Stimulated activated CD8-positive, alpha-beta memory T cell treated with anti-CD3 and anti-CD28 coated beads, Interleukin-4, amount 100 ng/mL, for 1 hour (primary cell): ENCODE measurements at regions not wholly inside any gene's neighbourhood (a gene's known extent, or its start where the extent isn't known, plus 50 kb on each side); places are given as distances from the start of the nearest gene placed in this dataset.

ENCODE experiments used
- DNase-seq, 2 donors: peaks; one replicate each; pipeline ENCODE4 v3.0.0-alpha.2; 2020; ENCODE audit warnings: low read depth in 2 of 2, low spot score in 1 of 2

- DNase-seq, result no peak
Observed at GRCh38 chr22:27456696-27457503, 344.7 kb downstream of the MN1 start.

GRCh38 chr22:27459999-27460398 is 341.6 kb downstream of the MN1 start:
- no peak for DNase-seq

GRCh38 chr22:27460591-27461347 is 340.8 kb downstream of the MN1 start:
- DNase-seq, result no peak

GRCh38 chr22:27461470-27461869 is 340.1 kb downstream of the MN1 start:
- DNase-seq, result no peak

GRCh38 chr22:27462190-27462589 is 339.4 kb downstream of the MN1 start:
- DNase-seq, result no peak

GRCh38 chr22:27463121-27463660 is 338.4 kb downstream of the MN1 start:
- DNase-seq, result no peak

GRCh38 chr22:27466229-27466628 is 335.3 kb downstream of the MN1 start:
- no peak for DNase-seq

- no peak for DNase-seq
Observed at GRCh38 chr22:27466778-27467438, 334.6 kb downstream of the MN1 start.

GRCh38 chr22:27467711-27468110 is 333.8 kb downstream of the MN1 start:
- DNase-seq, result no peak

- no peak for DNase-seq
Observed at GRCh38 chr22:27468712-27469111, 332.8 kb downstream of the MN1 start.

GRCh38 chr22:27470169-27470772 is 331.3 kb downstream of the MN1 start:
- DNase-seq, result no peak

GRCh38 chr22:27472975-27473374 is 328.6 kb downstream of the MN1 start:
- no peak for DNase-seq

- no peak for DNase-seq
Observed at GRCh38 chr22:27473533-27473932, 328.0 kb downstream of the MN1 start.

GRCh38 chr22:27474112-27474571 is 327.4 kb downstream of the MN1 start:
- DNase-seq, result no peak

- DNase-seq, result no peak
Observed at GRCh38 chr22:27474711-27475547, 326.6 kb downstream of the MN1 start.

GRCh38 chr22:27475548-27475897 is 326.0 kb downstream of the MN1 start:
- DNase-seq, result no peak

- DNase-seq, result no peak
Observed at GRCh38 chr22:27476318-27476717, 325.2 kb downstream of the MN1 start.

- DNase-seq, result no peak
Observed at GRCh38 chr22:27476729-27477128, 324.8 kb downstream of the MN1 start.

GRCh38 chr22:27477171-27477570 is 324.4 kb downstream of the MN1 start:
- no peak for DNase-seq

GRCh38 chr22:27480487-27480886 is 321.1 kb downstream of the MN1 start:
- DNase-seq, result no peak
